A673 (cell line): ENCODE measurements at regions not wholly inside any gene's neighbourhood (a gene's known extent, or its start where the extent isn't known, plus 50 kb on each side); places are given as distances from the start of the nearest gene placed in this dataset.
A peak's percentile ranks its signal among the peaks of the same experiment; 100 is the strongest.

Source experiments
- BruUV-seq: library from RNA; stranded (reverse); fragments of 400-500 nt; replicated peaks from 2 replicates; lab custom pipeline; 2021; lab: Mats Ljungman, UMichigan
- CTCF ChIA-PET: fragments of 300-600 bp; sonication (Branson Sonifier 250); formaldehyde crosslinking; loops from one replicate; lab custom pipeline; 2022; ENCODE audit warnings: antibody characterized with exemption; lab: Charles Lee
- POLR2A ChIA-PET: fragments of 300-600 bp; sonication (Branson Sonifier 250); formaldehyde crosslinking; loops from one replicate; lab custom pipeline; 2022; ENCODE audit warnings: antibody characterized with exemption; ENCODE audit not compliant: low non-redundant PET; lab: Charles Lee
- DNase-seq: peaks from one replicate; pipeline ENCODE4 v3.0.0-alpha.2; 2015; ENCODE audit warnings: low spot score
- H3K27ac ChIP-seq: fragments of 200-600 bp; sonication (generic); 2 replicates; pipeline ENCODE4 v1.5.1; 2016; ENCODE audit warnings: mixed run types, low read depth, mild to moderate bottlenecking, mixed read lengths, antibody characterized with exemption, low read length; ENCODE audit not compliant: poor library complexity, severe bottlenecking
- H3K27me3 ChIP-seq: fragments of 200-600 bp; sonication (generic); replicated peaks from 2 replicates; pipeline ENCODE4 v1.6.1; 2017; ENCODE audit warnings: mixed run types, low read depth, mild to moderate bottlenecking, mixed read lengths, antibody characterized with exemption, low read length; ENCODE audit not compliant: insufficient read depth, poor library complexity
- H3K36me3 ChIP-seq: fragments of 200-600 bp; sonication (generic); 2 replicates; pipeline ENCODE4 v1.6.1; 2016; ENCODE audit warnings: mixed run types, mild to moderate bottlenecking, mixed read lengths, antibody characterized with exemption, low read length; ENCODE audit not compliant: insufficient read depth, poor library complexity, severe bottlenecking
- H3K4me1 ChIP-seq: fragments of 200-600 bp; sonication (generic); 2 replicates; pipeline ENCODE4 v1.6.1; 2017; ENCODE audit warnings: mixed run types, mild to moderate bottlenecking, mixed read lengths, antibody characterized with exemption, low read length; ENCODE audit not compliant: insufficient read depth, poor library complexity, severe bottlenecking
- H3K4me3 ChIP-seq: fragments of 200-600 bp; sonication (generic); 2 replicates; pipeline ENCODE4 v1.5.1; 2016; ENCODE audit warnings: low read depth, mixed run types, mild to moderate bottlenecking, mixed read lengths, low read length; ENCODE audit not compliant: poor library complexity, severe bottlenecking
- H3K9me3 ChIP-seq: fragments of 200-600 bp; sonication (generic); 2 replicates; pipeline ENCODE4 v1.6.1; 2016; ENCODE audit warnings: mixed run types, low read depth, mild to moderate bottlenecking, mixed read lengths, antibody characterized with exemption, low read length; ENCODE audit not compliant: poor library complexity, severe bottlenecking
- CTCF ChIP-seq: fragments of 300-800, 200-600 bp; sonication (generic); conservative IDR thresholded peaks from 2 replicates; pipeline ENCODE4 v1.5.1; 2017; ENCODE audit warnings: low read depth, mild to moderate bottlenecking, antibody characterized with exemption, low read length, moderate library complexity, mixed read lengths
- EZH2 ChIP-seq: fragments of 200-600 bp; sonication (generic); IDR thresholded peaks from 2 replicates; pipeline ENCODE4 v1.6.1; 2017; ENCODE audit warnings: borderline replicate concordance, low read depth, mild to moderate bottlenecking, mixed read lengths, antibody characterized with exemption, low read length; ENCODE audit not compliant: poor library complexity, severe bottlenecking
- intact Hi-C: fragments of 100-400 bp; cut with micrococcal nuclease; formaldehyde crosslinking; loops from one replicate; pipeline ENCODE4 v1.10.0; 2022; ENCODE audit not compliant: unreplicated experiment

GRCh38 chr14:71204768-71205167 is 297.5 kb downstream of the PCNX1 start:
- ChIA-PET CTCF (no interaction called here), POLR2A (no interaction called here)
- DNase-seq = no peak
- Histone ChIP-seq H3K27ac (no peak overlapping the region), H3K36me3 (no peaks in the 10 kb centered on the region), H3K4me1 (no peaks in the 10 kb centered on the region), H3K27me3 (no peaks in the 10 kb centered on the region), H3K9me3 (no peaks in the 10 kb centered on the region), H3K4me3 (no peak overlapping the region)
- BruUV-seq = no TSS peak
- TF ChIP-seq EZH2 = no peak
- TF ChIP-seq CTCF = no peak
- intact Hi-C loops = no loop called here

DNA sequence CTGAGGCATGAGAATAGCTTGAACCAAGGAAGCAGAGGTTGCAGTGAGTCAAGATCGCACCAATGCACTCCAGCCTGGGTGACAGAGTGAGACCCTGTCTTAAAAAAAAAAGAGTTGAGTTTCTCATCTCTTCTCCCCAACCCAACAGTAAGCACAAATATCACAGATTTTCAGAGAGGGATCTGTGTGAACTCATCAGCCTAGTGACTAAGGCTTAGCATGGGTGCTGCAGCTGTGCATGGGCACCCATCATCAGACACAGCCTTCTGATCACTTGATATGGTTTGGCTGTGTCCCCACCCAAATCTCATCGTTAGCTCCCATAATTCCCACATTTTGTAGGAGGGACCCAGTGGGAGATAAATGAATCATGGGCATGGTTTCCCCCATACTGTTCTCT is 298.9 kb downstream of the PCNX1 start:
- no TSS peak for BruUV-seq
- H3K4me1 ChIP-seq = no peaks in the 10 kb centered on the region
- ChIA-PET POLR2A (no interaction called here), CTCF (no interaction called here)
- no peak overlapping the region for H3K27ac ChIP-seq
- no peaks in the 10 kb centered on the region for H3K27me3 ChIP-seq
- H3K9me3 ChIP-seq = no peaks in the 10 kb centered on the region
- H3K36me3 ChIP-seq = no peaks in the 10 kb centered on the region
- no peak for DNase-seq
- intact Hi-C loops = no loop called here
- no peak overlapping the region for H3K4me3 ChIP-seq
- TF ChIP-seq CTCF = no peak

DNA sequence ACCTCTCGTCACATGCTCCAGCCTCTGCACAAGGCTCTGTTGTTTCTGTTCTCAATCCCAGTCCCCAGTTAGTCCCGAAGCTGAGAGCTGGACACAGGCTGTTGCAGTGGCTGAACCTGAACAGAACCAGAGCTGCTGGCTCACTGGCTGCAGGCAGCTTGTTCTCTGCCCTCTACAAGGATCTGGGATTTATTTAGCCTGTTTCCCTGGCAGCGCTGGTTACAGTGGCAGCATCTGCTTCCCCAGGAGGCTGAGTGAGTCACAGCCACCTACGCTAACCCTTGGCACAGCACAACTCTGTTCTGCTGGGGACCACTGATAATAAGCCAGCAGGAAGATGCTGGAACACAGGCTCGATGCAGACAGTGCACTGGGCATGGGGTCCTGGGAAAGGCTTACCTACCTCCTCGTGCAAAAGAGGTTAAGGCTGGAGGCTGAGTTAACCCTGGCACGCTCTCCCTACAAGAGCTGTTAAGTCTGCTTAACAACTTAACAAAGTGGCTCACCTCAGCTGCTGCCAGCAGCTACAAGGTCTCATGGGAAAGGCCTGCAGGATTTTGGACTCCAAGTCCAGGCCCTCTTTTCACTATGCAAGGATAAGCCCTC is 299.6 kb downstream of the PCNX1 start:
- Histone ChIP-seq H3K27ac (no peak overlapping the region), H3K36me3 (no peaks in the 10 kb centered on the region), H3K9me3 (no peaks in the 10 kb centered on the region), H3K4me3 (no peak overlapping the region), H3K4me1 (no peaks in the 10 kb centered on the region), H3K27me3 (no peaks in the 10 kb centered on the region)
- DNase-seq = peak; percentile 77
- POLR2A ChIA-PET = no interaction called here
- intact Hi-C loops = no loop called here
- no TSS peak for BruUV-seq
- CTCF ChIA-PET = interaction anchor here (0.7 kb wide), 1 partner anchor 600 kb away, joined by 5 read pairs; no protein-coding TSS in a partner anchor
- no peak for TF ChIP-seq CTCF
- TF ChIP-seq EZH2 = no peak
